ENCODE measurements at regions not wholly inside any gene's neighbourhood (a gene's known extent, or its start where the extent isn't known, plus 50 kb on each side); places are given as distances from the start of the nearest gene placed in this dataset.
"Not testable (repeated sequence)": the region's sequence is repeated elsewhere in the genome, so short reads cannot be mapped to it uniquely, and the experiment has no call there.

DNA sequence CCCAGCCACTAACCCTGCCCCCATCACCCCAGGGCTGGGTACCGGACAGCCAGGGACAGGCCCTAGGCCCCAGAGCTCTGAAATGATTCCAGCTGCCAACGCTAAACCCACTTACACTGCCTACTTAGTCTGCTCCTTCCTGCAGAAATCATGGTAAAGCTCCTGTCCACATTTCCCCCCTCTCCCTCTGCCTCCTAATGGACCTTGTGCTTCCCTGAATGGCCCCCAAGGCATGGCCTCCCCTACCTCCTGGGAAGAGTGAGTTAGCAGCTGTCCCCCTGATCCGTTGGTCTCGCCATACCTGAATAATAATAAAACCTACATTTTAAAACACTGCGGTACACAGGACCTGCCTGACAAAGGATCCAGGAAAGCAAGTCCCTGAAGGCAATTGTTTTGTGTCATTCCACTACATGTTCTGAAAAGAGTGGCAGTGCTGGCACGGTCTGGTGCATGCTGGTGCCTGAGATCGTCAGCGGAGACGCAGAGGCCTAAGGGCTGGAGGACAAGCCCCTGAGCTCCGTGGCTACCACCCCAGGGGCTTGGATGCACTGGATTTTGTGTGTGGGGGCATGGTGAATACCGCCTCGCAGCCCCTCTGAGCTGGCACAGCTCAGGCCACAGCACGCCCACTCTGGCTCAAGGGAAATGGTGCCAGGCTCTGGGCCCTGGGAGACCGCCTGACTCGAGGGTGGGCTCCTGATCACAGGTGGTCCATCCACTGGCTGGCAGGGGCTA lies 186.3 kb downstream of the CTTN start:
- DNase-seq (ENCODE audit: low read depth in 4 of 4, low spot score in 3 of 4) = no peak

- no peak for DNase-seq (ENCODE audit: low read depth in 4 of 4, low spot score in 3 of 4)
Observed at GRCh38 chr11:70585236-70585545, 186.9 kb downstream of the CTTN start.

DNA sequence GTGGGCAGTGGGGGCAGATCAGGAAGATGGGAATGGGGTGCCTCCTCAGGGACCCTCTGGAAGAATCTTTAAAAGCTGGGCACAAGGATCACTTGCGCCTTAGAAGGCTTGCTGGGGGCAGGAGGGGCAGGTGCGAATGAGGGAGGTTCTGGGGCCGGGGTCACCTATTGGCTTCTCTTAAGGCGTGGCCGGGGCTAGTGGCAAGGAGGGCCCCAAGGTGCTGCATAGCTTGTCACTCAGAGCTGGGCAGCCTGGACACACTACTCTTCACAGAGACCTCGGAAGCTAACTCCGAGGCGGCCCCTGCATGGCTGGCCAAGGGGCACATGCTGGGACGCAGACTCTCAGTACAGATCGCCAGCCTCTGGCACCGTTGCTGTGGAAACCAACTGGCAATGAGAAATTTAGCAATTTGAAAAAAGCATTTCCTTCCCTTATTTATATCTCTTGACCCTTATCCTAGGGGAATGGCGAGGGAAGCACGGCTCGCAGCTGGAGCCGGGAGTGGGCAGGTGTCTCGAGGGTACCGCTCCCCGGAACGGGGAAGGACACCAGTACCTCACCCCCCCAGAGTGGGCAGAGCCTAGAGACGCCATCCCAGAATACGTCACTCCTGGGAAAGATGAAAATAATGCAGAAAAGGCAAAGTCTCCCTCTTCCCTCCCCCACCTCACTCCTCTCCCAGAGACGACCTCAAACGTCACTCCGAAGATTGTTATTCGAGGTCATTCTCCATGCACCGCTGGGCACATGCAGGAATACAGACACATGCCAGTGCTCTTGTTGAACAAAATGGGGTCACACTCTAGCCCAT lies 188.1 kb downstream of the CTTN start:
- DNase-seq (ENCODE audit: low read depth in 4 of 4, low spot score in 3 of 4) = no peak

DNA sequence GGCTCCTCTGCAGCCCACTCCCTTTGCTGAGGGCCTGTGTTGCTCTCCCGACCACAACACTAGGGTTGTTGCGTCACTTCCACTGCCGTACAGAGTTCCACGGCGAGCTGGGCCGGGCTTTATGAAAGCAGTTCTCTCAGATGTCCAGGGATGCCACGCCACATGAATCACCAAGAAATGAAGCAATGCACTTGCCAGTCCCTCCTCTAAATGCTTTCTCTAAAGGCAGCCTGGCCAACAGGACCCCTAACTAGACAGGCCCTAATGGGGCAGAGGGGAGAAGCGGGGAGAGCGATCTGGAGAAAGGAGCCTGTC lies 188.7 kb downstream of the CTTN start:
- DNase-seq (ENCODE audit: low read depth in 4 of 4, low spot score in 3 of 4) = no peak

DNA sequence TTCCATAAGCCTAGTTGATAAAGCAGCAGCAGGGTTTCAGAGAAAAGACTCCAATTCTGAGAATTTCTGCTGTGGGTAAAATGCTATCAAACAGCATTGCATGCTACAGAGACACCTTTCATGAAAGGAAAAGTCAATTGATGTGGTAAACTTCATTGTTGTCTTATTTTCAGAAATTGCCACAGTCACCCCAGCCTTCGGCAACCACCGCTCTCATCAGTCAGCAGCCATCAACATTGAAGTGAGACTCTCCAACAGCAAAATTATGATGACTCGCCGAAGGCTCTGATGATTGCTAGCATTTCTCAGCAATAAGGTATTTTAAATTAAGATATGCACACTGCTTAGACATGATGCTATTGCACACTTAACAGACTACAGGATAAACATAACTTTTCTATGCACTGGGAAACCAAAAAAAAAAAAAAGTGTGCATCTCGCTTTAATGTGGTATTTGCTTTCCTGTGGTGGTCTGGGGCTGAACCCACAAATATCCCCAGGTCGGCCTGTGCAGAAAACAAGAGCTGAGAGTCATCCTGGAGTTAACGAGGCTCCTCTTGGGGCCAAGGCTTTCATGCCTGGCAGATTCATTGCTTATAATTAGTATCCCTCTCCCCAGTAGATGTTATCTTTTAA lies 192.1 kb downstream of the CTTN start:
- no peak for DNase-seq (ENCODE audit: low read depth in 4 of 4, low spot score in 3 of 4)

DNA sequence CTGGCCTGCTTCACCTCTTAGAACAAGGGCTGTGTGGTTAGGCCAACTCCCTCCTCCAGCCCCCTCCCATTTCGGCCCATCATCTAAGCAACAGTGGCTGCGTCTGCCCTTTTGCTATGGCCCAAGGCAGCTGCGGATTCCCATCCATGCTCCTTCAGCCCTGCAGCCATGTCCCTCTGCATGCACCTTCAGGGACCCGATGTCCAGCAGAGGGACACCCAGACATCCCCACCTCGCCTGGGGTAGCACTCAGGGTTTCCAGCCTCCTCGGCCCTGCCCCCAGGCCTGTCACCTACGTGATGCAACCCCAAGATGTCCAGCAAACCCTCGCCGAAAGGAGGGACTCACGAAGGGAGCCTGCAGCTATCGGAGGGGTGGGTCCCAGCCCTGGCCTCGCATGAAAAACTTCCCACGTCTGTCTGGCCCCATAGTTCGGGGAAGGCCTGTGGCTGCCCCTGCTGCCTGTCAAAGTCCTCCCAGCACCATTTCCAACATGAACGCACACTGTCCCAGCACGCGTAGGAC lies 194.4 kb downstream of the CTTN start:
- DNase-seq (ENCODE audit: low read depth in 4 of 4, low spot score in 3 of 4) = no peak

- DNase-seq (ENCODE audit: low read depth in 4 of 4, low spot score in 3 of 4) = no peak
Observed at GRCh38 chr11:70593446-70593983, 195.2 kb downstream of the CTTN start.

DNA sequence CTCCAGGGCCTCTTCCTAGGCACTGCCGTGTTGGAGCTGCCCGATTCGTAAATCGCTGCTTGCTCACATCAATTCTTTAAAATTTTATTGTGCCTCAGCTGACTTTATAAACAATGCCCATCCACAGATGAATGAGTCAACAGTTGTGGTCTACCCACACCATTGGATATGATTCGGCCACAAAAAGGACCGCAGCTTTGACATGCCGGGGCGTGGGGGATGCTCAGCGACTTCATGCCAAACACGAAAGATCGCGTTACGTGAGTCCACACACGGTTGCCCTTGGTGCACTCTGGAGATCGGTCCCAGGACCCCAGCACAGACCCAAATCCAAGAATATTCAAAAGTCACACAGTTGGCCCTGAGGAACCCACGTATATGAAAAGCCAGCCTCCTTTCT lies 195.7 kb downstream of the CTTN start:
- DNase-seq (ENCODE audit: low read depth in 4 of 4, low spot score in 3 of 4) = no peak

- DNase-seq (ENCODE audit: low read depth in 4 of 4, low spot score in 3 of 4) = no peak
Observed at GRCh38 chr11:70594606-70595005, 196.3 kb downstream of the CTTN start.

- DNase-seq (ENCODE audit: low read depth in 4 of 4, low spot score in 3 of 4) = no peak
Observed at GRCh38 chr11:70595016-70595415, 196.7 kb downstream of the CTTN start.

GRCh38 chr11:70595452-70595851 lies 197.1 kb downstream of the CTTN start:
- no peak for DNase-seq (ENCODE audit: low read depth in 4 of 4, low spot score in 3 of 4)

- no peak for DNase-seq (ENCODE audit: low read depth in 4 of 4, low spot score in 3 of 4)
Observed at GRCh38 chr11:70596091-70596490, 197.8 kb downstream of the CTTN start.

GRCh38 chr11:70597006-70597555 lies 198.8 kb downstream of the CTTN start:
- no peak for DNase-seq (ENCODE audit: low read depth in 4 of 4, low spot score in 3 of 4)

DNA sequence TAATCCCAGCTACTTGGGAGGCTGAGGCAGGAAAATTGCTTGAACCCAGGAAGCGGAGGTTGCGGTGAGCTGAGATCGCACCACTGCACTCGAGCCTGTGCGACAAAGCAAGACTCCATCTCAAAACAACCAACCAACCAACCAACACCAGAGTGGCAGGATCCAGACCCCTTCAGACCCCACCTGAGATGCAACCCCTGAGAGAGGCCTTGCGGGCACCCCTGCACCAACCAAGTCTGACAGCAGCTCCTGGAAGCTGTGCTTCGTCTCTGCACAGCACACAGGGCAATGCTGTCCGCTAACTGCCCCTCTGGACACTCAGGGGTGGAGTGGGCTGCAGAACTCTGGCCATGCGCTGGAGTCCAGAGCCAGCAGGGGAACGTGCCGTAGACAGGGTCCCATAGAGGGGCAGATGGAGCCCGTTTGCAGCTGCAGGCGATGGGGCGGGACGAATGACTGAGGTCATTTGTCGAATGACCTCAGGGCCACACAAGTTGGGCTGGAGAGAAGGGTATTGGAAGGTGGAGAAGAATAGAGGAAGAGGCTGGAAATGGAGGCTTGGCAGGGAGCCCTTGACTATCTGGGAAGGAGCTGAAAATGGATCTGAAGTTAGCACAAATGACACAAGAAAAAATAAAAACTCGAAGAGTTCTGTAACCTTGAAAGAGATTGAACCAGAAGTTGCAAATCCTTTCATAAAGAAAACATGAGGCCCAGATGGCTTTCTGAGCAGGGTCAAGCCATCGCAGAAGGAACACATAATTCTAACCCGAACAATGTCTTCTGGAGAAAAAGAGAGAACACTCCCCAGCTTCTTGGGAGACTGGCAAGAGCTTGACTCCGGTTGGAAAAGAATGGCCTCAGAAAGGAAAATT lies 199.7 kb downstream of the CTTN start:
- no peak for DNase-seq (ENCODE audit: low read depth in 4 of 4, low spot score in 3 of 4)

DNA sequence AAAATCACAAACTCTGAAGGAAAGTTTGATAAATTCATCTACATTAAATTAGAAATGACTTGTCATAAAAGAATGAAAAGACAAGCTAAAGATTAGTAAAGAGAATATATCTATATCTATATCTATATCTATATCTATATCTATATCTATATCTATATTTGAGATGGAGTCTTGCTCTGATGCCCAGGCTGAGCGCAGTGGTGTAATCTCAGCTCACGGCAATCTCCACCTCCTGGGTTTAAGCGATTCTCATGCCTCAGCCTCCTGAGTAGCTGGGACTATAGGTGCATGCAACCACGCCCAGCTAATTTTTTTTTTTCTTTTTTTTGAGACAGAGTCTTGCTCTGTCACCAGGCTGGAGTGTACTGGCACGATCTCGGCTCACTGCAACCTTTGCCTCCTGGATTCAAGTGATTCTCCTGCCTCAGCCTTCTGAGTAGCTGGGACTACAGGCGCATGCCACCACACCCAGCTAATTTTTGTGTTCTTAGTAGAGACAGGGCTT lies 202.6 kb downstream of the CTTN start:
- not testable (repeated sequence) for DNase-seq (ENCODE audit: low read depth in 4 of 4, low spot score in 3 of 4)

DNA sequence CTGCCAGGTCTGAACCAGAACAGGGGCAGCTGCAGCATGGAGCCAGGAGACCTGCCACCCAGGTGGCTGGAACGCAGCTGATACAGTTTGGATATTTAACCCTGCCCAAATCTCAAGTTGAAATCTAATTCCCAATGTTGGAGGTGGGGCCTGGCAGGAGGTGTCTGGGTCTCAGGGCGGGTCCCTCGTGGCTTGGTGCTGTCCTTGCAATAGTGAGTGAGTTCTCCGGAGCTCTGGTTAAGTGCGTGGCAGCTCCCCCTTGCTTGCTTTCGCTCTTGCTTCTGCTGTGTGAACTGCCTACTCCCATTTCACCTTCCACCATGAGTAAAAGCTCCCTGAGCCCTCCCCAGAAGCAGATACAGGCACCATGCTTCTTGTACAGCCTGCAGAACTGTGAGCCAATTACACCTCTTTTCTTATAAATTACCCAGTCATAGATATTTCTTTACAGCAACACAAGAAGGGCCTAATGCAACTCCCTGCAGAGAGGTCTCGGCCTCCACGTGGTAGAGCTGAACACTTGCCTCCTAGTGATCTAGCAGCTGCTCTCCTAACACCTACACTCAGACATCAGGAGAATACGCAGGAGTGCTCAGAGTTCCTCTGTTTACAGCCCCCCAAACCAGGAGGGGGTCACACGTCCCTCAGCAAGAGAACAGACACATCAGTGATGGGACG lies 203.7 kb downstream of the CTTN start:
- no peak for DNase-seq (ENCODE audit: low read depth in 4 of 4, low spot score in 3 of 4)

- no peak for DNase-seq (ENCODE audit: low read depth in 4 of 4, low spot score in 3 of 4)
Observed at GRCh38 chr11:70603114-70603755, 204.9 kb downstream of the CTTN start.

DNA sequence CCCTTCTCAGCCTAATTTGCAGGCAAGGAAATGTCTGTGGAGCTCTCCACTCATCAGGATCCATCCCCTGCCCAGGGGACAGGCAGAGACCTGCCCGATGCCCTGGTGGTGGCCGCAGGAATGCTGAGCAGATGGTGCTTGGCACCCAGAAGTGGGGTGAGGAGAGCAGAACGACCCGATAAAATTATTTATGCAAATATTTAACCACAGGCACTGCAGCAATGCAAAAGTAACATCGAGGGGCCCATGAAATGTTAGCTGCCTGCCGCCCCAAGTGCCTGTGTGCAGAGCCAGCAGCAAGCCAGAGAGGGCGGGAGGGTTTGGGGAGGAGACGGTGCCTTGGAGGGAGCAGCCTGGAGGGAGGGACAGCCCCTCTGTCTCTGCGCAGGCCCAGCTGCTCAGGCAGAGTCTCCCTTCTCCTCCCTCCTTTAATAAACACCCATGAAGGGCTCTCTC lies 205.5 kb downstream of the CTTN start:
- DNase-seq (ENCODE audit: low read depth in 4 of 4, low spot score in 3 of 4) = no peak

GRCh38 chr11:70604221-70604620 lies 205.9 kb downstream of the CTTN start:
- no peak for DNase-seq (ENCODE audit: low read depth in 4 of 4, low spot score in 3 of 4)

Measured in left renal pelvis (tissue), 4 donors.